A673 (cell line): ENCODE measurements at regions not wholly inside any gene's neighbourhood (a gene's known extent, or its start where the extent isn't known, plus 50 kb on each side); places are given as distances from the start of the nearest gene placed in this dataset.

Source experiments
- BruUV-seq: library from RNA; stranded (reverse); fragments of 400-500 nt; replicated peaks from 2 replicates; lab custom pipeline; 2021; lab: Mats Ljungman, UMichigan
- CTCF ChIA-PET: fragments of 300-600 bp; sonication (Branson Sonifier 250); formaldehyde crosslinking; loops from one replicate; lab custom pipeline; 2022; ENCODE audit warnings: antibody characterized with exemption; lab: Charles Lee
- POLR2A ChIA-PET: fragments of 300-600 bp; sonication (Branson Sonifier 250); formaldehyde crosslinking; loops from one replicate; lab custom pipeline; 2022; ENCODE audit warnings: antibody characterized with exemption; ENCODE audit not compliant: low non-redundant PET; lab: Charles Lee
- DNase-seq: peaks from one replicate; pipeline ENCODE4 v3.0.0-alpha.2; 2015; ENCODE audit warnings: low spot score
- H3K27ac ChIP-seq: fragments of 200-600 bp; sonication (generic); 2 replicates; pipeline ENCODE4 v1.5.1; 2016; ENCODE audit warnings: mixed run types, low read depth, mild to moderate bottlenecking, mixed read lengths, antibody characterized with exemption, low read length; ENCODE audit not compliant: poor library complexity, severe bottlenecking
- H3K27me3 ChIP-seq: fragments of 200-600 bp; sonication (generic); replicated peaks from 2 replicates; pipeline ENCODE4 v1.6.1; 2017; ENCODE audit warnings: mixed run types, low read depth, mild to moderate bottlenecking, mixed read lengths, antibody characterized with exemption, low read length; ENCODE audit not compliant: insufficient read depth, poor library complexity
- H3K36me3 ChIP-seq: fragments of 200-600 bp; sonication (generic); 2 replicates; pipeline ENCODE4 v1.6.1; 2016; ENCODE audit warnings: mixed run types, mild to moderate bottlenecking, mixed read lengths, antibody characterized with exemption, low read length; ENCODE audit not compliant: insufficient read depth, poor library complexity, severe bottlenecking
- H3K4me1 ChIP-seq: fragments of 200-600 bp; sonication (generic); 2 replicates; pipeline ENCODE4 v1.6.1; 2017; ENCODE audit warnings: mixed run types, mild to moderate bottlenecking, mixed read lengths, antibody characterized with exemption, low read length; ENCODE audit not compliant: insufficient read depth, poor library complexity, severe bottlenecking
- H3K4me3 ChIP-seq: fragments of 200-600 bp; sonication (generic); 2 replicates; pipeline ENCODE4 v1.5.1; 2016; ENCODE audit warnings: low read depth, mixed run types, mild to moderate bottlenecking, mixed read lengths, low read length; ENCODE audit not compliant: poor library complexity, severe bottlenecking
- H3K9me3 ChIP-seq: fragments of 200-600 bp; sonication (generic); 2 replicates; pipeline ENCODE4 v1.6.1; 2016; ENCODE audit warnings: mixed run types, low read depth, mild to moderate bottlenecking, mixed read lengths, antibody characterized with exemption, low read length; ENCODE audit not compliant: poor library complexity, severe bottlenecking
- CTCF ChIP-seq: fragments of 300-800, 200-600 bp; sonication (generic); conservative IDR thresholded peaks from 2 replicates; pipeline ENCODE4 v1.5.1; 2017; ENCODE audit warnings: low read depth, mild to moderate bottlenecking, antibody characterized with exemption, low read length, moderate library complexity, mixed read lengths
- EZH2 ChIP-seq: fragments of 200-600 bp; sonication (generic); IDR thresholded peaks from 2 replicates; pipeline ENCODE4 v1.6.1; 2017; ENCODE audit warnings: borderline replicate concordance, low read depth, mild to moderate bottlenecking, mixed read lengths, antibody characterized with exemption, low read length; ENCODE audit not compliant: poor library complexity, severe bottlenecking
- intact Hi-C: fragments of 100-400 bp; cut with micrococcal nuclease; formaldehyde crosslinking; loops from one replicate; pipeline ENCODE4 v1.10.0; 2022; ENCODE audit not compliant: unreplicated experiment

- no peaks in the 10 kb centered on the region for H3K27me3 ChIP-seq
- H3K4me3 ChIP-seq, result no peak overlapping the region
- peaks cover 26% of the 10 kb centered on the region for H3K4me1 ChIP-seq
- BruUV-seq, result no TSS peak
- ChIA-PET POLR2A (no interaction called here), CTCF (no interaction called here)
- H3K27ac ChIP-seq, result no peak overlapping the region
- DNase-seq, result no peak
- H3K9me3 ChIP-seq, result no peaks in the 10 kb centered on the region
- intact Hi-C loops, result loop anchor here (10.0 kb wide), 1 partner anchor 497 kb away; no protein-coding TSS in a partner anchor
- no peaks in the 10 kb centered on the region for H3K36me3 ChIP-seq
- no peak for TF ChIP-seq EZH2
- no peak for TF ChIP-seq CTCF
Observed at GRCh38 chr1:177448036-177448615, 277.4 kb downstream of the BRINP2 start.

GRCh38 chr1:177444997-177445746, 274.4 kb downstream of the BRINP2 start:
- H3K4me3 ChIP-seq, result no peak overlapping the region
- H3K36me3 ChIP-seq, result no peaks in the 10 kb centered on the region
- H3K27ac ChIP-seq, result no peak overlapping the region
- POLR2A ChIA-PET, result no interaction called here
- intact Hi-C loops, result loop anchor here (10.0 kb wide), 1 partner anchor 500 kb away; no protein-coding TSS in a partner anchor
- TF ChIP-seq CTCF, result no peak
- no peak for TF ChIP-seq EZH2
- H3K4me1 ChIP-seq, result peaks cover 50% of the 10 kb centered on the region
- no peak for DNase-seq
- BruUV-seq, result no TSS peak
- no peaks in the 10 kb centered on the region for H3K9me3 ChIP-seq
- CTCF ChIA-PET, result no interaction called here
- H3K27me3 ChIP-seq, result no peaks in the 10 kb centered on the region

- no TSS peak for BruUV-seq
Observed at GRCh38 chr1:177443003-177443402, 272.2 kb downstream of the BRINP2 start.

More at GRCh38 chr1:177443003-177443402, 272.2 kb downstream of the BRINP2 start:
- no peak for DNase-seq
- H3K36me3 ChIP-seq, result no peaks in the 10 kb centered on the region
- H3K27me3 ChIP-seq, result no peaks in the 10 kb centered on the region
- CTCF ChIA-PET, result no interaction called here
- H3K4me1 ChIP-seq, result peaks cover 50% of the 10 kb centered on the region
- no peak overlapping the region for H3K4me3 ChIP-seq
- intact Hi-C loops, result loop anchor here (10.0 kb wide), 1 partner anchor 502 kb away; no protein-coding TSS in a partner anchor
- H3K27ac ChIP-seq, result peak overlapping the region; percentile 43
- no peaks in the 10 kb centered on the region for H3K9me3 ChIP-seq
- TF ChIP-seq CTCF (no peak), EZH2 (no peak)
- POLR2A ChIA-PET, result no interaction called here
